Liver (tissue), 3 donors: ENCODE measurements at regions not wholly inside any gene's neighbourhood (a gene's known extent, or its start where the extent isn't known, plus 50 kb on each side); places are given as distances from the start of the nearest gene placed in this dataset.

Source experiments
- CTCF ChIP-seq: fragments of 150-350 bp; IDR thresholded peaks from 2 replicates; pipeline ENCODE4 v1.5.1; 2017; ENCODE audit warnings: improper control_type of control experiment, low read depth, low read length; ENCODE audit not compliant: missing input control
- EGR1 ChIP-seq, 2 donors: IDR thresholded peaks; 2 replicates each; pipeline ENCODE4 v1.6.1; 2016 to 2018; ENCODE audit warnings: antibody characterized with exemption in 2 of 2, low read depth in 2 of 2
- GABPA ChIP-seq, 2 donors: IDR thresholded peaks in 1 of 2; conservative IDR thresholded peaks in 1 of 2; 2 replicates each; pipeline ENCODE4 v1.6.1; 2016; ENCODE audit warnings: antibody characterized with exemption in 2 of 2, mild to moderate bottlenecking in 1 of 2, moderate library complexity in 1 of 2
- JUND ChIP-seq, 2 donors: IDR thresholded peaks; 2 replicates each; pipeline ENCODE4 v1.6.1; 2016; ENCODE audit warnings: antibody characterized with exemption in 2 of 2
- NR2F2 ChIP-seq: IDR thresholded peaks from 2 replicates; pipeline ENCODE4 v1.6.1; 2016; ENCODE audit warnings: antibody characterized with exemption
- RAD21 ChIP-seq, 2 donors: IDR thresholded peaks; 2 replicates each; pipeline ENCODE4 v1.6.1; 2016; ENCODE audit warnings: antibody characterized with exemption in 2 of 2, mild to moderate bottlenecking in 2 of 2
- RXRA ChIP-seq, 2 donors: IDR thresholded peaks; 2 replicates each; pipeline ENCODE4 v1.6.1; 2017 to 2018; ENCODE audit warnings: antibody characterized with exemption in 2 of 2, mild to moderate bottlenecking in 1 of 2
- SP1 ChIP-seq: IDR thresholded peaks from 2 replicates; pipeline ENCODE4 v1.6.1; 2018; ENCODE audit warnings: antibody characterized with exemption, mild to moderate bottlenecking
- TAF1 ChIP-seq: conservative IDR thresholded peaks from 2 replicates; pipeline ENCODE4 v1.6.1; 2016; ENCODE audit warnings: antibody characterized with exemption, mild to moderate bottlenecking
- YY1 ChIP-seq: IDR thresholded peaks from 2 replicates; pipeline ENCODE4 v1.6.1; 2016; ENCODE audit warnings: antibody characterized with exemption, mild to moderate bottlenecking
- TF ChIP-seq, protein P1 (sequence below): IDR thresholded peaks from 2 replicates; pipeline ENCODE4 v1.6.1; 2016; ENCODE audit warnings: antibody characterized with exemption, mild to moderate bottlenecking
- TF ChIP-seq, protein P2 (sequence below): IDR thresholded peaks from 2 replicates; pipeline ENCODE4 v1.6.1; 2016; ENCODE audit warnings: antibody characterized with exemption
- TF ChIP-seq, protein P3 (sequence below): IDR thresholded peaks from 2 replicates; pipeline ENCODE4 v1.6.1; 2016; ENCODE audit warnings: antibody characterized with exemption
- TF ChIP-seq, protein P4 (sequence below): IDR thresholded peaks from 2 replicates; pipeline ENCODE4 v1.6.1; 2016; ENCODE audit warnings: antibody characterized with exemption
- donor health status: healthy.
- donor health status: healthy.

DNA sequence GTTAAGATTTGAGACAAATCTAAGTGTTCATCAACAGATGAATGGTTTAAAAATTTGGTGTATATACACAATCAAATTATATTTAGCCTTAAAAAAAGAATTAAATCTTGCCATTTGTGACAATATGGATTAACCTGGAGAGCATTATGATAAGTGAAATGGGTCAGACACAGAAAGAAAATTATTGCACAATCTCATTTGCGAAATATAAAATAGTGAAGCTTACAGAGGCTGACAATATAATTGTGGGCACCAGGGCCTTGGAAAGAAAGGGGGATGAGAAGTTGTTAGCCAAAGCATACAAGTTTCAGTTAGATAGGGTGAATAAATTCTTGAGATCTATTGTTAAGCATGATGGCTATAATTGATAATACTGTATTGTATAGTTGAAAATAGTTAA, 883.0 kb downstream of the TECRL start:
- TF ChIP-seq, protein P1, sequence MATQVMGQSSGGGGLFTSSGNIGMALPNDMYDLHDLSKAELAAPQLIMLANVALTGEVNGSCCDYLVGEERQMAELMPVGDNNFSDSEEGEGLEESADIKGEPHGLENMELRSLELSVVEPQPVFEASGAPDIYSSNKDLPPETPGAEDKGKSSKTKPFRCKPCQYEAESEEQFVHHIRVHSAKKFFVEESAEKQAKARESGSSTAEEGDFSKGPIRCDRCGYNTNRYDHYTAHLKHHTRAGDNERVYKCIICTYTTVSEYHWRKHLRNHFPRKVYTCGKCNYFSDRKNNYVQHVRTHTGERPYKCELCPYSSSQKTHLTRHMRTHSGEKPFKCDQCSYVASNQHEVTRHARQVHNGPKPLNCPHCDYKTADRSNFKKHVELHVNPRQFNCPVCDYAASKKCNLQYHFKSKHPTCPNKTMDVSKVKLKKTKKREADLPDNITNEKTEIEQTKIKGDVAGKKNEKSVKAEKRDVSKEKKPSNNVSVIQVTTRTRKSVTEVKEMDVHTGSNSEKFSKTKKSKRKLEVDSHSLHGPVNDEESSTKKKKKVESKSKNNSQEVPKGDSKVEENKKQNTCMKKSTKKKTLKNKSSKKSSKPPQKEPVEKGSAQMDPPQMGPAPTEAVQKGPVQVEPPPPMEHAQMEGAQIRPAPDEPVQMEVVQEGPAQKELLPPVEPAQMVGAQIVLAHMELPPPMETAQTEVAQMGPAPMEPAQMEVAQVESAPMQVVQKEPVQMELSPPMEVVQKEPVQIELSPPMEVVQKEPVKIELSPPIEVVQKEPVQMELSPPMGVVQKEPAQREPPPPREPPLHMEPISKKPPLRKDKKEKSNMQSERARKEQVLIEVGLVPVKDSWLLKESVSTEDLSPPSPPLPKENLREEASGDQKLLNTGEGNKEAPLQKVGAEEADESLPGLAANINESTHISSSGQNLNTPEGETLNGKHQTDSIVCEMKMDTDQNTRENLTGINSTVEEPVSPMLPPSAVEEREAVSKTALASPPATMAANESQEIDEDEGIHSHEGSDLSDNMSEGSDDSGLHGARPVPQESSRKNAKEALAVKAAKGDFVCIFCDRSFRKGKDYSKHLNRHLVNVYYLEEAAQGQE: no peak
- TF ChIP-seq, protein P2, sequence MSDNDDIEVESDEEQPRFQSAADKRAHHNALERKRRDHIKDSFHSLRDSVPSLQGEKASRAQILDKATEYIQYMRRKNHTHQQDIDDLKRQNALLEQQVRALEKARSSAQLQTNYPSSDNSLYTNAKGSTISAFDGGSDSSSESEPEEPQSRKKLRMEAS: no peak
- TF ChIP-seq YY1 (no peak), JUND (IDR thresholded peaks at IDR 0.05) (no peak), CTCF (no peak), TAF1 (no peak), GABPA (IDR thresholded peaks at IDR 0.05 in 1 of 2, conservative IDR thresholded peaks at IDR 0.05 in 1 of 2) (no peak), RAD21 (IDR thresholded peaks at IDR 0.05) (no peak), EGR1 (IDR thresholded peaks at IDR 0.05; ENCODE audit: low read depth in 2 of 2) (no peak), RXRA (IDR thresholded peaks at IDR 0.05) (no peak), SP1 (no peak), NR2F2 (no peak)
- TF ChIP-seq, protein P3, sequence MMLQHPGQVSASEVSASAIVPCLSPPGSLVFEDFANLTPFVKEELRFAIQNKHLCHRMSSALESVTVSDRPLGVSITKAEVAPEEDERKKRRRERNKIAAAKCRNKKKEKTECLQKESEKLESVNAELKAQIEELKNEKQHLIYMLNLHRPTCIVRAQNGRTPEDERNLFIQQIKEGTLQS: no peak
- TF ChIP-seq, protein P4, sequence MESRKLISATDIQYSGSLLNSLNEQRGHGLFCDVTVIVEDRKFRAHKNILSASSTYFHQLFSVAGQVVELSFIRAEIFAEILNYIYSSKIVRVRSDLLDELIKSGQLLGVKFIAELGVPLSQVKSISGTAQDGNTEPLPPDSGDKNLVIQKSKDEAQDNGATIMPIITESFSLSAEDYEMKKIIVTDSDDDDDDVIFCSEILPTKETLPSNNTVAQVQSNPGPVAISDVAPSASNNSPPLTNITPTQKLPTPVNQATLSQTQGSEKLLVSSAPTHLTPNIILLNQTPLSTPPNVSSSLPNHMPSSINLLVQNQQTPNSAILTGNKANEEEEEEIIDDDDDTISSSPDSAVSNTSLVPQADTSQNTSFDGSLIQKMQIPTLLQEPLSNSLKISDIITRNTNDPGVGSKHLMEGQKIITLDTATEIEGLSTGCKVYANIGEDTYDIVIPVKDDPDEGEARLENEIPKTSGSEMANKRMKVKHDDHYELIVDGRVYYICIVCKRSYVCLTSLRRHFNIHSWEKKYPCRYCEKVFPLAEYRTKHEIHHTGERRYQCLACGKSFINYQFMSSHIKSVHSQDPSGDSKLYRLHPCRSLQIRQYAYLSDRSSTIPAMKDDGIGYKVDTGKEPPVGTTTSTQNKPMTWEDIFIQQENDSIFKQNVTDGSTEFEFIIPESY: no peak
